B cell (primary cell): ENCODE measurements at regions not wholly inside any gene's neighbourhood (a gene's known extent, or its start where the extent isn't known, plus 50 kb on each side); places are given as distances from the start of the nearest gene placed in this dataset.

Experiments
- CTCF ChIP-seq: fragments of 200-600 bp; IDR thresholded peaks from one replicate; pipeline ENCODE4 v1.8.0; 2022; ENCODE audit warnings: antibody characterized with exemption, mild to moderate bottlenecking
- EZH2 ChIP-seq: IDR thresholded peaks from 2 replicates; pipeline ENCODE4 v1.6.1; 2012; ENCODE audit warnings: borderline replicate concordance, low read depth, mild to moderate bottlenecking, moderate library complexity, low read length; ENCODE audit not compliant: insufficient read depth, poor library complexity, severe bottlenecking

DNA sequence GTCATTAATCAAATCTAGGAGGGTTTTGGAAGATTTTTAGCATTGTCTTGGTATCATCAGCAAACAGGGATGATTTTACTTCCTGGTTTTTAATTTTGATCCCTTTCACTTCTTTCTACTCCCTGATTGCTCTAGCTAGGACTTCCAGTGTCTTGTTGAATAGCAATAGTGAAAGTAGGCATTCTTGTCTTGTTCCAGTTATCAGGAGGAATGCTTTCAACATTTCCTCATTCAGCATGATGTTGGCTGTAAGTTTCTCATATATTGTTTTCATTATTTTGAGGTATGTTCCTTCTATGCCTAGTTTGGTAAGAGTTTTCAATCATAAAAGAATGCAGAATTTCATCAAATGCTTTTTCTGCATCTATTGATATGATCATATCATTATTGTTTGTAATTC, 244.2 kb upstream of the CLEC14A start:
- TF ChIP-seq CTCF (no peak), EZH2 (no peak)
